GM12878 (cell line): ENCODE measurements at regions not wholly inside any gene's neighbourhood (a gene's known extent, or its start where the extent isn't known, plus 50 kb on each side); places are given as distances from the start of the nearest gene placed in this dataset.

Source experiments
- BCL3 ChIP-seq: IDR thresholded peaks from 2 replicates; pipeline ENCODE4 v1.6.1; 2011; ENCODE audit warnings: borderline replicate concordance, low read depth, mild to moderate bottlenecking, moderate library complexity, low read length; ENCODE audit not compliant: insufficient read depth, poor library complexity, severe bottlenecking
- BCLAF1 ChIP-seq: fragments of 450-650 bp; IDR thresholded peaks from 2 replicates; pipeline ENCODE4 v1.6.1; 2017; ENCODE audit warnings: antibody characterized with exemption, mild to moderate bottlenecking, moderate library complexity
- CEBPB ChIP-seq, 2 experiments: fragments of 150-350 bp in 1 of 2; IDR thresholded peaks; 2 replicates each; pipeline ENCODE4 v1.6.1; 2012 to 2014; ENCODE audit warnings: low read depth in 2 of 2, low read length in 2 of 2, borderline replicate concordance in 1 of 2, inconsistent platforms in 1 of 2
- CHD1 ChIP-seq: IDR thresholded peaks from 2 replicates; pipeline ENCODE4 v1.6.1; 2012; ENCODE audit warnings: low read depth, low read length, improper control_type of control experiment
- DPF2 ChIP-seq: fragments of 450-650 bp; IDR thresholded peaks from 2 replicates; pipeline ENCODE4 v1.6.1; 2017; ENCODE audit warnings: mild to moderate bottlenecking
- EP300 ChIP-seq, 2 experiments: fragments of 150-350 bp in 1 of 2; IDR thresholded peaks; 2 replicates each; pipeline ENCODE4 v1.6.1; 2011 to 2012; ENCODE audit warnings: low read depth in 2 of 2, low read length in 2 of 2, borderline replicate concordance in 1 of 2, improper control_type of control experiment in 1 of 2, inconsistent platforms in 1 of 2; ENCODE audit not compliant: control insufficient read depth in 1 of 2
- FOXM1 ChIP-seq: IDR thresholded peaks from 2 replicates; pipeline ENCODE4 v1.6.1; 2012; ENCODE audit warnings: low read depth, mild to moderate bottlenecking, inconsistent platforms, low read length, moderate library complexity
- LARP7 ChIP-seq: fragments of 450-650 bp; IDR thresholded peaks from 2 replicates; pipeline ENCODE4 v1.6.1; 2017; ENCODE audit warnings: mild to moderate bottlenecking
- MTA3 ChIP-seq: IDR thresholded peaks from 2 replicates; pipeline ENCODE4 v1.6.1; 2012; ENCODE audit warnings: low read length, inconsistent platforms, borderline replicate concordance
- POLR2AphosphoS5 ChIP-seq: IDR thresholded peaks from 2 replicates; pipeline ENCODE4 v1.6.1; 2011; ENCODE audit warnings: mild to moderate bottlenecking, low read length, inconsistent platforms
- POU2F2 ChIP-seq: IDR thresholded peaks from 3 replicates; pipeline ENCODE4 v1.6.1; 2011; ENCODE audit warnings: low read depth, mild to moderate bottlenecking, low read length, borderline replicate concordance
- SKIL ChIP-seq: fragments of 450-650 bp; IDR thresholded peaks from 2 replicates; pipeline ENCODE4 v1.6.1; 2017; ENCODE audit warnings: mild to moderate bottlenecking, low read depth, inconsistent platforms; ENCODE audit not compliant: poor library complexity, severe bottlenecking
- SMAD5 ChIP-seq: IDR thresholded peaks from 2 replicates; pipeline ENCODE4 v1.6.1; 2016; ENCODE audit warnings: antibody characterized with exemption, low read depth
- SMARCA5 ChIP-seq: fragments of 450-650 bp; IDR thresholded peaks from 2 replicates; pipeline ENCODE4 v1.6.1; 2017; ENCODE audit warnings: mild to moderate bottlenecking
- ZBED1 ChIP-seq: IDR thresholded peaks from 2 replicates; pipeline ENCODE4 v1.6.1; 2016; ENCODE audit warnings: borderline replicate concordance
- ZNF24 ChIP-seq: fragments of 450-650 bp; IDR thresholded peaks from 2 replicates; pipeline ENCODE4 v1.6.1; 2017; ENCODE audit warnings: antibody characterized with exemption, mild to moderate bottlenecking
- TF ChIP-seq, protein P1 (sequence below): fragments of 450-650 bp; formaldehyde crosslinking; IDR thresholded peaks from 2 replicates; pipeline ENCODE4 v1.5.0; 2022; ENCODE audit warnings: mild to moderate bottlenecking, missing genetic modification characterization

GRCh38 chr6:27824211-27825024 is 87.8 kb downstream of the OR2B2 start (continued):
- TF ChIP-seq ZBED1 (peak; percentile 93), LARP7 (peak; percentile 48; the same call in 1 of the 2 replicates), ZNF24 (0 out of 2 replicates have a peak, but pooled peaks have one; percentile 36), BCLAF1 (peak; percentile 69; the same call in 1 of the 2 replicates), CEBPB (IDR thresholded peaks at IDR 0.05; ENCODE audit: borderline replicate concordance in 1 of 2, low read depth in 2 of 2, low read length in 2 of 2) (peak in 1 of 2 experiments; percentile 21; a peak in 1 of 4 replicates), POLR2AphosphoS5 (peak; percentile 92), BCL3 (peak; percentile 11), CHD1 (0 out of 2 replicates have a peak, but pooled peaks have one; percentile 26), MTA3 (peak; percentile 90), SMARCA5 (0 out of 2 replicates have a peak, but pooled peaks have one; percentile 70), DPF2 (peak; percentile 36; the same call in 1 of the 2 replicates), SKIL (peak; percentile 50), EP300 (IDR thresholded peaks at IDR 0.05; ENCODE audit: borderline replicate concordance in 1 of 2, control insufficient read depth in 1 of 2, low read depth in 2 of 2, low read length in 2 of 2) (peak in 1 of 2 experiments; percentile 28; a peak in 1 of 4 replicates), POU2F2 (peak; percentile 53; the same call in 2 of the 3 replicates), SMAD5 (peak; percentile 82; the same call in 1 of the 2 replicates), FOXM1 (peak; percentile 48; the same call in 1 of the 2 replicates)
- TF ChIP-seq, protein P1, sequence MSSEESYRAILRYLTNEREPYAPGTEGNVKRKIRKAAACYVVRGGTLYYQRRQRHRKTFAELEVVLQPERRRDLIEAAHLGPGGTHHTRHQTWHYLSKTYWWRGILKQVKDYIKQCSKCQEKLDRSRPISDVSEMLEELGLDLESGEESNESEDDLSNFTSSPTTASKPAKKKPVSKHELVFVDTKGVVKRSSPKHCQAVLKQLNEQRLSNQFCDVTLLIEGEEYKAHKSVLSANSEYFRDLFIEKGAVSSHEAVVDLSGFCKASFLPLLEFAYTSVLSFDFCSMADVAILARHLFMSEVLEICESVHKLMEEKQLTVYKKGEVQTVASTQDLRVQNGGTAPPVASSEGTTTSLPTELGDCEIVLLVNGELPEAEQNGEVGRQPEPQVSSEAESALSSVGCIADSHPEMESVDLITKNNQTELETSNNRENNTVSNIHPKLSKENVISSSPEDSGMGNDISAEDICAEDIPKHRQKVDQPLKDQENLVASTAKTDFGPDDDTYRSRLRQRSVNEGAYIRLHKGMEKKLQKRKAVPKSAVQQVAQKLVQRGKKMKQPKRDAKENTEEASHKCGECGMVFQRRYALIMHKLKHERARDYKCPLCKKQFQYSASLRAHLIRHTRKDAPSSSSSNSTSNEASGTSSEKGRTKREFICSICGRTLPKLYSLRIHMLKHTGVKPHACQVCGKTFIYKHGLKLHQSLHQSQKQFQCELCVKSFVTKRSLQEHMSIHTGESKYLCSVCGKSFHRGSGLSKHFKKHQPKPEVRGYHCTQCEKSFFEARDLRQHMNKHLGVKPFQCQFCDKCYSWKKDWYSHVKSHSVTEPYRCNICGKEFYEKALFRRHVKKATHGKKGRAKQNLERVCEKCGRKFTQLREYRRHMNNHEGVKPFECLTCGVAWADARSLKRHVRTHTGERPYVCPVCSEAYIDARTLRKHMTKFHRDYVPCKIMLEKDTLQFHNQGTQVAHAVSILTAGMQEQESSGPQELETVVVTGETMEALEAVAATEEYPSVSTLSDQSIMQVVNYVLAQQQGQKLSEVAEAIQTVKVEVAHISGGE, result peak; percentile 52
